Nephron progenitor cell (in vitro differentiated cells): ENCODE measurements at regions not wholly inside any gene's neighbourhood (a gene's known extent, or its start where the extent isn't known, plus 50 kb on each side); places are given as distances from the start of the nearest gene placed in this dataset.

ENCODE experiments used
- DNase-seq: peaks from one replicate; pipeline ENCODE4 v3.0.0; 2021
- H3K27ac Mint-ChIP-seq: 2 replicates; pipeline ENCODE4 v1.8.0; 2021; ENCODE audit warnings: mild to moderate bottlenecking, moderate library complexity, mixed read lengths
- H3K27me3 Mint-ChIP-seq: 2 replicates; pipeline ENCODE4 v1.8.0; 2021; ENCODE audit warnings: mild to moderate bottlenecking, low read depth, mixed read lengths; ENCODE audit not compliant: poor library complexity
- H3K36me3 Mint-ChIP-seq: 2 replicates; pipeline ENCODE4 v1.8.0; 2021; ENCODE audit warnings: low read depth, mixed read lengths
- H3K4me1 Mint-ChIP-seq: 2 replicates; pipeline ENCODE4 v1.8.0; 2021; ENCODE audit warnings: mixed read lengths
- H3K4me3 Mint-ChIP-seq: 2 replicates; pipeline ENCODE4 v1.8.0; 2021; ENCODE audit warnings: mild to moderate bottlenecking, moderate library complexity, mixed read lengths
- H3K9me3 Mint-ChIP-seq: 2 replicates; pipeline ENCODE4 v1.8.0; 2021; ENCODE audit warnings: mild to moderate bottlenecking, moderate library complexity, mixed read lengths
- TF ChIP-seq, protein P1 (sequence below): fragments of 200-600 bp; sonication (generic); IDR thresholded peaks from 2 replicates; pipeline ENCODE4 v1.5.0; 2021; ENCODE audit warnings: antibody characterized with exemption

DNA sequence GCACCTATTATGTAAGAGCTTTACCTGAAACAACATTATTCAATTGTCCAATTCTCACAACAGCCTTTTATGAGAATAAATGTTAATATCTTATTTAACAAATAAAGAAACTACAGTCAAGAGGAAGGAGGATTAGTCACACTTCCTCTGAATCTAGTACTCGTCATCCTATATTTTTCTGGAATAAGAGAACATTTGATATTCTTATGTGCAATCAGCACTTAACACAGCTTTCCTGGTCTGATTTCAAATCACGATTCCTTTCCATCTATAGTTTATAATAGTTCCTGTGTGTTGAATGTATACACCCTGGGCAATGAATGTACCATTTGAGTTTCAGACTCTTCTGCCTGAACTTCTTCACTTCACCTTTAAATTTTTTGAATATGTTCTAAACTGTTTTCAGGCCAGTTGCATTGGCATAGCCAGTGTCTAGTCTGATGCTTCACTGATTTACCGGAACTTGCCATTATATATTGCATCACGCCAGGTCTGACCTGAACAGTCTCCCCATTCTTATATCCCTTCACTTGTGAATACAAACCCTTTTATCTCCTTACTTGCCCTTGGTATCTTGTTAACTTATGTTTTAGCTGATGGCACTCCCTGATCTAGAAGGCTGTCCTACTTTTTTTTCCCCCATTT, 698.3 kb downstream of the MAT2B start:
- Mint-ChIP-seq H3K4me1 (no peaks in the 10 kb centered on the region), H3K27me3 (no peaks in the 10 kb centered on the region), H3K4me3 (no peak overlapping the region), H3K27ac (no peak overlapping the region), H3K9me3 (no peaks in the 10 kb centered on the region), H3K36me3 (no peaks in the 10 kb centered on the region)
- no peak for DNase-seq
- TF ChIP-seq, protein P1, sequence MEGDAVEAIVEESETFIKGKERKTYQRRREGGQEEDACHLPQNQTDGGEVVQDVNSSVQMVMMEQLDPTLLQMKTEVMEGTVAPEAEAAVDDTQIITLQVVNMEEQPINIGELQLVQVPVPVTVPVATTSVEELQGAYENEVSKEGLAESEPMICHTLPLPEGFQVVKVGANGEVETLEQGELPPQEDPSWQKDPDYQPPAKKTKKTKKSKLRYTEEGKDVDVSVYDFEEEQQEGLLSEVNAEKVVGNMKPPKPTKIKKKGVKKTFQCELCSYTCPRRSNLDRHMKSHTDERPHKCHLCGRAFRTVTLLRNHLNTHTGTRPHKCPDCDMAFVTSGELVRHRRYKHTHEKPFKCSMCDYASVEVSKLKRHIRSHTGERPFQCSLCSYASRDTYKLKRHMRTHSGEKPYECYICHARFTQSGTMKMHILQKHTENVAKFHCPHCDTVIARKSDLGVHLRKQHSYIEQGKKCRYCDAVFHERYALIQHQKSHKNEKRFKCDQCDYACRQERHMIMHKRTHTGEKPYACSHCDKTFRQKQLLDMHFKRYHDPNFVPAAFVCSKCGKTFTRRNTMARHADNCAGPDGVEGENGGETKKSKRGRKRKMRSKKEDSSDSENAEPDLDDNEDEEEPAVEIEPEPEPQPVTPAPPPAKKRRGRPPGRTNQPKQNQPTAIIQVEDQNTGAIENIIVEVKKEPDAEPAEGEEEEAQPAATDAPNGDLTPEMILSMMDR, result no peak

DNA sequence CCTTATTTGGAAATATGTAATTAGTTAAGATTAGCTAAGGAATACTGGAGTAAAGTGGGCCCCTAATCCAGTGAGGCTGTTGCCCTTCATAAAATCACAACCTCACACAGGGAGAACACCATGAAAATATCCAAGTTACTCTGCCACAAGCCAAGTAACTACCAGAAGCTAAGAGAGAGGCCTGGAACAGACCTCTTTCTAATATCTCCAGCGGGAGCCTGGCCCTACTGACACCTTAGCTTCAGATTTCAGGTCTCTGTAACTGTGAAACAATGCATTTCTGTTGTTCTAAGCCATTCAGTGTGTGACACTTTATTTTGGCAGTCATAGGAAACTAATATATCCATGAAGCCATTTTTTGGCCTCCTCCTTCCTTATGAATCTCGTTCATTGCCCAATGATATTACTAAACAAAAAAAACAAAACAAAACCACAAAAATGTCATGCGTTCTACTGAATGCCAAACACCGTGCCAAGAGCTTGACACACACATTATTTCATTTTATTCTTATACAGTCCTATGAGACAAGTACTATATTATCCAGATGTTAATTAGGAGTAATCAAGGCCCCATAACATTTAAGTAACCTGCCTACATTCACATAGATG, 699.0 kb downstream of the MAT2B start:
- Mint-ChIP-seq H3K36me3 (no peaks in the 10 kb centered on the region), H3K4me3 (no peak overlapping the region), H3K4me1 (no peaks in the 10 kb centered on the region), H3K27me3 (no peaks in the 10 kb centered on the region), H3K27ac (no peak overlapping the region), H3K9me3 (no peaks in the 10 kb centered on the region)
- TF ChIP-seq, protein P1, result no peak
- DNase-seq, result no peak

DNA sequence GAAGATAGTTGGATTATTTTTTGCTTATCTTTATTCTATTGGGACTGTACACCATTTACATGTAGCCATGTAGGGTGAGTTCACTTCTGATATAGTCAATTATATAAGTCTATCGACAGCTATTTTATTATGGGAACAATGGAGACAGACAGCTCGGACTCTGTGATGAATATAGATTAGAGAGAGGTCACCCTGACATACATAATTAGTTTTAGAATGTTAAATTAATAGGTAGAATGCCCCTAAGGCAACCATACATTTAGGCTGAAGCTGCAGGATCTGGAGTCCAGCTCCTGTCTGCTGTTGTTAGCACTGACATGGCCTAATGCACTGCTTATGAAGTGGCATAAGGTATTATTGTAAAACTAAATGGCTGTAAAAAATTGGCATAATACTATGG, 700.8 kb downstream of the MAT2B start:
- TF ChIP-seq, protein P1, result no peak
- H3K36me3 Mint-ChIP-seq, result no peaks in the 10 kb centered on the region
- H3K9me3 Mint-ChIP-seq, result no peaks in the 10 kb centered on the region
- no peak for DNase-seq
- H3K4me1 Mint-ChIP-seq, result no peaks in the 10 kb centered on the region
- no peak overlapping the region for H3K4me3 Mint-ChIP-seq
- no peak overlapping the region for H3K27ac Mint-ChIP-seq
- no peaks in the 10 kb centered on the region for H3K27me3 Mint-ChIP-seq

DNA sequence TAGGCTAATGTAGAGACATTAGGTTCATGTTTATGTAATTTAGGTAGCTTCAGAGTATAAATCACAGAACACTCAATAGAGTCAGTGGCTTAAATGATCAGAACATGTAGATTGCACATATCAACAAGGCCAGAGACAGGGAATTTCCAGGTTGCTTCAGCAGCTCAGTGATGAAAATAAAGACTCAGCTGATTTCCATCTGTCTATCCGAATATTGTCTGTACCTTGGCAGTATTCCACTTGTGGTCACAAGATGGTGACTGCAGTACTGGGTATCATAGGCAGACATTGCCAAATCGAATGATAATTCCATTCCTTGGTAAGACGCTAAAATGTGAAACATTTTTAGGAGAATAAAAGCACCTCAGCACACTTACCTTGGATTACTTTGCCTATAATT, 702.2 kb downstream of the MAT2B start:
- DNase-seq, result no peak
- H3K27ac Mint-ChIP-seq, result no peak overlapping the region
- TF ChIP-seq, protein P1, result no peak
- H3K36me3 Mint-ChIP-seq, result no peaks in the 10 kb centered on the region
- no peak overlapping the region for H3K4me3 Mint-ChIP-seq
- no peaks in the 10 kb centered on the region for H3K4me1 Mint-ChIP-seq
- H3K27me3 Mint-ChIP-seq, result no peaks in the 10 kb centered on the region
- no peaks in the 10 kb centered on the region for H3K9me3 Mint-ChIP-seq

DNA sequence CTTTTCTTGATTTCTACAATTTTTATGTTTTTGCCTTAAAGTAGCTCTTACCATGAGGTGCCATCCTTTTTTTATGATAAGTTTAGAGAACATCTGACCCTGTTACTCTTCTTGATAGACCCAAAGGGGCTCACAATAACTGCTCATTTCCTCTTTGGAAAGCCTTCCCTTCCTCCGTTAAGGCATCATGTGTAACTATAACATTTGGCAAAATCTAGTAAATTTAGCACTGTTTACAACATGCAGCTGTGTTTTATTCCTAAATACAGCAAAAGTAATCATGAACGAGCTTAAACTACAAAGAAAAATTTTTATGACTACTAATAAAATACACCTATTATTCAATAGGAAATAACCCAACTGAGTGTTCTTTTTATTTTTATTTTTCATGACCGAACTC, 705.1 kb downstream of the MAT2B start:
- no peaks in the 10 kb centered on the region for H3K4me1 Mint-ChIP-seq
- TF ChIP-seq, protein P1, result no peak
- H3K27ac Mint-ChIP-seq, result no peak overlapping the region
- H3K36me3 Mint-ChIP-seq, result no peaks in the 10 kb centered on the region
- H3K4me3 Mint-ChIP-seq, result no peak overlapping the region
- no peaks in the 10 kb centered on the region for H3K27me3 Mint-ChIP-seq
- no peak for DNase-seq
- H3K9me3 Mint-ChIP-seq, result no peaks in the 10 kb centered on the region

DNA sequence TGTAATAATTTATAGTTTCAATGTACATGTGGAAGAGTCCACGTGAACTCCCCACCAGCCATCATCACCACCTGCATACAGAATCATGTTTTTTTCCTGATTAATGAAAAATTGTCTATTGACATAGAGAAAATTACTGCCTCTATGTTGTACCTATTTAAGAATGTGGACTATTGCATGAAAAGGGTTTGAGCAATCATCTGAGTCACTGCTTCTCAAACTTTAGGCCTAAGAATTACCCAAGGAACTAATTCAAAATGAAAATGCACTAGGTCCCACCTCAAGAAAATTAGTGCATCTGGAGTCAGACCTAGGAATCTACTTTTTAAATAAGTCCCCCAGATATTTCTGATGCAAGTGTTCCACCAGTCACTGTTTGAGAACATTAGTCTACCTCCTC, 709.3 kb downstream of the MAT2B start:
- TF ChIP-seq, protein P1, result no peak
- Mint-ChIP-seq H3K9me3 (no peaks in the 10 kb centered on the region), H3K27ac (no peak overlapping the region), H3K36me3 (no peaks in the 10 kb centered on the region), H3K27me3 (no peaks in the 10 kb centered on the region), H3K4me3 (no peak overlapping the region), H3K4me1 (no peaks in the 10 kb centered on the region)
- DNase-seq, result no peak
